Stimulated activated CD4-positive, alpha-beta T cell treated with anti-CD3 and anti-CD28 coated beads, Interleukin-12 subunit alpha, Interleukin-12 subunit beta, amount 100 ng/mL, for 48 hours (primary cell): ENCODE measurements at regions not wholly inside any gene's neighbourhood (a gene's known extent, or its start where the extent isn't known, plus 50 kb on each side); places are given as distances from the start of the nearest gene placed in this dataset.
"Not testable (repeated sequence)": the region's sequence is repeated elsewhere in the genome, so short reads cannot be mapped to it uniquely, and the experiment has no call there.

Experiments used
- DNase-seq, 3 donors: peaks; one replicate each; pipeline ENCODE4 v3.0.0-alpha.2; 2020; ENCODE audit warnings: low read depth in 2 of 3, low spot score in 1 of 3

DNA sequence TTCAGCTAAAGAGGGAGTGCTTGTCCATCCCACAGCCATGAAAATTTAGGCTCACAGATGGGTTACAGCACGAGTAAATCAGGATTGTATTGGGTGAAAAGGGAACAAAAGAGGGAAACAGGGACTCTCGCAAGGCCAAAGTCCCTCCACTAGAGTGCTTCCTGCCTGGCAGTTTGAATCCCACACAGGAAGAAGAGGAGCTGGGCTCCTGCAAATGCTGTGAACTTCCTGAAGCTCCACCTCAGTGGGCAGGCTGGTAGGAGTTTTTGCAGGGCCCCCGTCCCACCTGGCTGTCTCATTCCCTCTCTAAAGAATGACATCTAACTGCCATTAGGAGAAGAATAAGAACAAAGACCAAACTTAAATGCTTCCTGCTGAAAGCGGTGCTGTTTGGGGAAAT is 712.0 kb upstream of the PRMT6 start:
- no peak for DNase-seq

DNA sequence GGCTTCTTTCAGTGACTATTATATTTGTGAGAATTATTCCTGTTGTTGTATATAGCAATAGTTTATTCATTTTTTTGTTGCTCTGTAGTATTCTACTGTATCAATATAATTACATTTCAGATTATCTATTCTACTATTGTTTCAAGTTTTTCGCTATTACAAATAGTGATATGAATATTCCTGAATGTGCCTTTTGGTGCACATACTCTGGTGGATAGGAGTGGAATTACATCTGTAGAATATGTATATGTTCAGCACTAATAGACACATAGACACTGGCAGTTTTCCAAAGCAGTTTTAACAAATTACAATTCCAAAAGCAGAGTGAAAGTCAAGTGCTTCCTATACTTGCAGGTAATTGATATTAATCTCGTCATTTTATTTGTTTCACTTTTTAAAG is 696.2 kb upstream of the PRMT6 start:
- no peak for DNase-seq

DNA sequence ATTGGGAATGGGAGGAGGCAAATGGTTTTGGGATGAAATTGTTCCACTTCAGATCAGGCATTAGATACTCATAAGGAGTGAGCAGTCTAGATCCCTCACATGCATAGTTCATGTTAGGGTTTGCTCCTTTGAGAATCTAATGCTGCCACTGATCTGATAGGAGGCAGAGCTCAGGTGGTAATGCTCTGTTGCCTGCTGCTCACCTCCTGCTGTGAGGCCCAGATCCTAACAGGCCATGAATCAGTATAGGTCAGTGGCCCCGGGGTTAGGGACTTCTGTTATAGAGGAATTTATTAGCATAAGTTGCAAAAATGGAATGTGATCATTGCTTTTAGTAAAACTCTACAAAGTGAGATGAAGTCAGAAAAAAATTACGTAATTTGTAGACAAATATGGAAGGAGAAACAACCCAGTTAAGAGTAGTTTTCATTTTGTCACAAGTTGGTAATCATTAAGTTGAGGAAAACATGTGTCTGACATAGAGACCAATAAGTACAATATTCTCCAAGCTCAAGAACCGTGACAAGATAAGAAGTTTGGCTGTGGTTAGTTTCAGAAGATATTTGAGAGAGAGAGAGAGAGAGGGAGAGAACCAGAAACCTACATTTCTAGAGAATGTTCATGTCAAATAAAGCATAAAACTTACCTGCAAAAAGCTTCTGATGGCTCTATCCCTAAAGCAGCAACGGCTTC is 689.7 kb upstream of the PRMT6 start:
- DNase-seq, result no peak

DNA sequence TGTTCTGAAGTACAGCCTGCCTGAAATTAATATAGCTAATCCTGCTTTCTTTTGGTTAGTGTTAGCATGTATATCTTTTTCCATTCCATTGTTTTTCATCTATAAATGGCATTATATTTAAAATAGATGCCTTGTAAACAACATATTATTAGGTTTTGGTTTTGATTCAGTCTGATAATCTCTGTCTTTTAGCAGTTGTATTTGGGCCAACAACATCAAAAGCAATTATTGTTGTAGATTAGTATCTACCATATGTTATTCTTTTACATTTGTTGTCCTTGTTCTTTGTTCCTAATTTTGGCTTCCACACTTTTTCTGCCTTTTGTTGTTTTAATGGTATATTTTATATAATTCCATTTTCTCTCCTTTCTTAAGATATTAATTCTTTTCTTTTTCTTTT is 678.2 kb upstream of the PRMT6 start:
- DNase-seq, result no peak

DNA sequence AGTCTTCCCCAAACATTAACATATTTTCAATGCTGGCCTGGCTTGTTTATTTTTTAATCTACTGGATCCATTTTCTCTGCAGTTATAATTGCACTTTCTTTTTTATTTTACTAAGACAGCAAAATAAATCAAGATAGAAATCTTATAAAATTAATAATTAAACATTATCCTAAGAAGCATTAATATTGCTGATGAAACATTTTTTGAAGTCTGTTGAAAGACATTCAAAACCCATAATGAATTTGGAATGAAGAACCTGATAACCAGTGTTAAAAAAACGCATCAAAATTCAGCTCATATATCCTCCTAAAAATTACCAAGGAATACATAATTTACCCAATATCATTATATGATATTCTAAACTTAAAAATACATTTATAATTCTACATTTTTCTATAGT is 675.7 kb upstream of the PRMT6 start:
- DNase-seq, result no peak

DNA sequence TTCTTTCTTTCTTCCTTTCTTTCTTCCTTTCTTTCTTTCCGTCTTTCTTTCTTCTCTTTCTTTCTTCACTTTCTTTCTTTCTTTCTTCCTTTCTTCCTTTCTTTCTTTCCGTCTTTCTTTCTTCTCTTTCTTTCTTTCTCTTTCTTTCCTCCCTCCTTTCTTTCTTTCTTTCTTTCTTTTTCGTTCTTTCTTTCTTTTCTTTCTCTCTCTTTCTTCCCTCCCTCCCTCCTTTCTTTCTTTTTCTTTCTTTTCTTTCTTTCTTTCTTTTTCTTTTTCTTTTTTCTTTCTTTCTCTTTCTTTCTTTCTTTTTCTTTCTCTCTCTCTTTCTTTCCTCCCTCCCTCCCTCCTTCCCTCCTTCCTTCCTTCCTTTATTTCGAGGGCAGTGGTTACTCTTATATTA is 667.3 kb upstream of the PRMT6 start:
- not testable (repeated sequence) for DNase-seq

DNA sequence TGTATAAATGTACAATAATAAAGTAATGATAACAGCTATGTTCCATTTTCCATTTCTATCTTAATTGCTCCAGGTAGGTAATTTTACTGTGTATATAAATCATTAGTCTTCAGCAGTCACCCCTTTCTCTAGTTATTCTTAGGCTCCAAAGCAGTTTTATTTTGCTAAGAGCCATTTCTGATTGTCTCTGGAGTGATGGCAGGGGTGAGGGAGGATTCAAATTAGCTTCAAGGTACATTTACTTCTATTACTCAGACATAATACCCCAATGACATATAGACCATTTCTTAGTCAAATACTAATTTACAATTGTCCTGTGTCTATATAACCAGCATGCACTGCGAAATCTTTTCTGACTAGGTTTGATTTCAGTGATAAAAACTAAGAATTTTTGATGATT is 663.4 kb upstream of the PRMT6 start:
- no peak for DNase-seq

DNA sequence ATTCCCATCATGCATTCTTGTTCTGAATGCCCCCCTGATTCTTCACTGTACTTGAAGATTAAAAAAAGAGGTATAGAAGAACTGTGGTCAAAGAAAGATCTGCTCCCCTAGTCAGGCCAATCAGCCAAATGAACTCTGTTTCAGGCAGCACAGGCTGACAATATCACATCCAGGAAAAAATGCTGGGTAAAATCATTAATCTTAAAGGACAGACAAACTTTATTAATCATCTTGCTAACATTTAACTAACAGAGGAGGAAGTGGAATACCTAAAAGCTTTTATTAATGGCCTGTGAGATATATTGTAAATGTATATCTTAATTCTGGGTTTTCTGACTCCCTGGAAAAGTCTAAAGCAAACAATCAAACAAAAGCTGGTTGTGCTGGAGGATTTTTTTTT is 660.5 kb upstream of the PRMT6 start:
- no peak for DNase-seq

DNA sequence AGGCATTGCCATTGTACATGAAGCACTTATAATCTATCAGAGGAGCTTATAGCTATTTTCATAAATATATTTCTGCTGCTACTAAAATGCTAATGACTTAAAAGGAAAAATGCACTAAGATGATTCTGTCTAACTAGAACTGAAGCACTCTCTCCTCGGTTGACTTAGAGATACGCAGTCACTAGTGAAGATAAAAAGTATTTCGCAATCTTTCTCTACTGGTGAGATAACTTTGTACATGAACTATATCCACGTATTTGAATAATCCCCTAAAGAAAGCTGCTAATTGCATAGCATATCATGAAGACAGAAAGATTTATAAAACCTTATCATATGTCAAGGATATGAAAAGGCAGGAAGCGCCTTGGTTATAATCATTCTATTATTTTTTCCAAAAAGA is 658.1 kb upstream of the PRMT6 start:
- DNase-seq, result no peak

DNA sequence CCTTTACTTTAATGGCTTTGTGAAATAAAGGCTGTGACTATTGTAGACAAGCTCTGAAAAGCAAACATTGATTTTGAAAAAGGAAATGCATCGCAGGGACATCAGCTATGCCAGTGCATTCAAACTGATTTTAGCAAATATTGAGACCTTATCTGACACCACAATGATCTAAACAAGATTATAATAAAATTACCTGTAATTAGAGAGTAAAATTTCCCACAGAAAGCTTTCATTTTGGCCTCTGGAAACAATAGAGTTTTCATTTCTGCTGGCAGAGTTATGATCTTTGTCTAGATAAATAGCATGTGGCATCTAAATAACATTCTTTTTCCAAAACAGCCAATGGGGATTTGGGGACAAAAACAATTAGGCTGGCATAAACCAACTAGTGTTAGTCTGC is 650.4 kb upstream of the PRMT6 start:
- DNase-seq, result no peak

DNA sequence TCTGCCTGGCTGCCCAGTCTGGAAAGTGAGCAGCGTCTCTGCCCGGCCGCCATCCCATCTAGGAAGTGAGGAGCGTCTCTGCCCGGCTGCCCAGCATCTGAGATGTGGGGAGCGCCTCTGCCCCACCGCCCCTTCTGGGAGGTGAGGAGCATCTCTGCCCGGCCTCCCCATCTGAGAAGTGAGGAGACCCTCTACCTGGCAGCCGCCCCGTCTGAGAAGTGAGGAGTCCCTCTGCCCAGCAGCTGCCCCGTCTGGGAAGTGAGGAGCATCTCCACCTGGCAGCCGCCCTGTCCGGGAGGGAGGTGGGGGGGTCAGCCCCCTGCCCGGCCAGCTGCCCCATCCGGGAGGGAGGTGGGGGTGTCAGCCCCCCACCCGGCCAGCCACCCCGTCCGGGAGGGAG is 644.2 kb upstream of the PRMT6 start:
- not testable (repeated sequence) for DNase-seq

DNA sequence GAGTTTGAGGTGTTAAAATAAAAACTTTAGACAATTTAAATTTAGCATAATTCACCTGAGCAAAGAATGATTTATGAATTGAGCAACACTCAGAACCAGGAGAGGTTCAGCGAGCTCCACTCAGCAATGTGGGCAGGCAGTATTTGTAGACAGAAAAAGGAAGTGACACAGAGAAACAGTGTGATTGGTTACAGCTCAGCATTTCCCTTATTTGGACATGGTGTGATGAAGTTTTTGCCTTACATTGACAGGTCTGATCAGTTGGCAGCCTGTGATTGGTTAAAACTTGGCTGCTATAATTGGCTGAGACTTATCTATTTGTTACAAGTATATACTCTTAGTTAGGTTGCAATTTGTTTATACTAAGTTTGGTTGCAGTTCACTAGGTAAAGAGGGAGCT is 621.2 kb upstream of the PRMT6 start:
- no peak for DNase-seq

DNA sequence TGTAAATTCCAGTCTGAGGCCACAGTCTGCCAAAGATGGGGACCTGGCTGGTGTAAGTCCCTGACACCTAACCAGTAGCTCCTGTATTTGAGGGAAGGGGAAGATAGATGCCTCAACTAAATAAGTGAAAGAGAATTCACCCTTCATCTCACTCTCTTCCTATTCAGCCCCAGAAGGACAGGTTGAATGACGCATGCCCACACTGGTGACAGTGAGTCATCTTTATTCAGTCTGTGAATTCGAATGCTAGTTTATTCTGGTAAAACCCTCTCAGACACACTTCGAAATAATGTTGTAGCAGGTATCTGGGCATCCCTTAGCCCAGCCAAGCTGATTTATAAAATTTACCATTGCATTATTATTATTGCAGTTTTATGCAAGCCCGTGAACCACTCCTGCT is 617.0 kb upstream of the PRMT6 start:
- no peak for DNase-seq

DNA sequence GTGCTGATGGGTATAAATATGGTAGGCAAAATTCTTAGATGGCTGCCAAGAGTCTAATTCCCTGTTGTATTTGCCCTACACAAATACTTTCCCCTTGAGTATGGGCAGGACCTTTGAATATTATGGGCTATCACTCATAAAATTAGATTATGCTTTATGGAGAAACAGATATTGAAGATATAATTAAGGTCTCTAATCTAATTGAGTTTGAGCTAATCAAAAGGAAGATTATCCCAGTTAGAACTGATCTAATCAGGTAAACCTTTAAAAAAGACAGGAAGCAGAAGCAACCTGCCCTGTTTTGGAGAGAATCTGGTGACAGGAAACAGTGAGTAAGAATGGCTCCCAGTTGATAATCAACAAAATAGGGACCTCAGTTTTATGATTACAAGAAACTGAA is 609.0 kb upstream of the PRMT6 start:
- DNase-seq, result no peak

DNA sequence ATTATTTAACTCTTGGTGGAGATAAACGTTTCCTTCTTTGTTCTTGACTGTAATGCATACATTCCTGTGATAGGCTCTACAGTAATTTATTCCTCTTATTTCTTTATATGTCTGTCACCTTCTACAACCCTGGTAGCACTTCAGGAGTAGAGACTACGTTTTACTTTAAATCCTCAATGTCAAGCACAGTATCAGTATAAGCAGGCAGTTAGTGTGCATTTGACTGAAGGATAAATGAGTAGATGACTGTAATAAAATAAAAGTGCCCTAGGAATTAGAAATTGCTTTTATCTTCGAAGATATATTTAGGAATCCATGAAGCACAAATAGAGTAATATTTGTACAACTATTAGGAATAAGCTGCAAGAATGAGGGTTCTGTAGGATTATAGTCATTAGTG is 599.6 kb upstream of the PRMT6 start:
- DNase-seq, result no peak

DNA sequence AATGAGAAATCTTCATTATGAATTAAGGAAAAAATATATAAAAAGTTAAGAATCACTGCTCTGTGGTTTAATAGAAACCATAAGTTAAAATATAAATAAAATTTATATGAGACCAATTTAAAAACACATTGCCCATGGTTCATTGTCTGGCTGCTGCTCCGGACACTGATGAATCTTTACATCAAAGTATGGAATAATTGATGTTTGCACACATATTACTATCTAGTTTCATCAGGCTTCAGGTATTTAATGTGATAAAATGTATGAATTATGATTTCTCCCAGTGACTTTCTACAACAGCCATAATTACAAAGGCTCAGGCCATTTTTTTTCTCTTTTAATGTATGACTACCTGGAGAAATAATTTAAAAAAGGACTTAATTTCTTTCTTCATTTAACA is 599.1 kb upstream of the PRMT6 start:
- no peak for DNase-seq

DNA sequence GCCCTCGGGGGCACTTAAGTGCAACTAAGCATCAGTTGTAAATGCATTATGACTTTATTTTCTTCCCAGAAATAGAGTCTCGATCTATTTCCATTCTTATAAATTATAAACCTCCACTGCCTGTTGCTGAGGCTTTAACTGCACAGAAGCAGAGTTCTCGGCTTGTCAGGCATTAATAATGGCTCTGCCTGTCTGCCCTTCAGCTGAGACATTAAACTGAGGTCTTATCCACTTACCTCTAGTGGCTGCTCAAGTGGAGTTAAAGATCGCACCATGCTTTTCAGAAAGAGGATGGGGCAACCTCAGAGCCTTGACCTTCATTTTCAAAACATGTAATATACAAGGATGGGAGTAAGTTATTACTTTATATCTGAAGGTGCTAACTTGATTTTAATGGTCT is 597.6 kb upstream of the PRMT6 start:
- DNase-seq, result no peak

DNA sequence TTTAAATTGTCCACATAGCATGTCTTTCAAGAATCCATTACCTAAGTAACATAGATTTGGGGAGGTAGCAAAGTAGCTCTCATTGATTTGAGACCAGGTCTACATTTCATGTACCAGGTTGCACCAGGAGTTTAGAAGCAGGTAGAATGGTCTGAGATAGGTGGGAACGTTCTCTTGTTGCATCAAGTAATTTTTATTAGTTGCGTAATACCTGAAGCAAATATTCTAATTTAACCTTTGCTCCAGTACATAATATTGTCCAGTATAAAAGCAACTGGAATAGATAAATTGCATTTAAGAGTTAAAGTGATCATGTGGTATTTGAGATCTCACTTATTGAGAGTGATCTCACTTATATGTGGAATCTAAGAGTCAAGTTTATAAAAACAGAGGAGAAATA is 597.1 kb upstream of the PRMT6 start:
- no peak for DNase-seq

DNA sequence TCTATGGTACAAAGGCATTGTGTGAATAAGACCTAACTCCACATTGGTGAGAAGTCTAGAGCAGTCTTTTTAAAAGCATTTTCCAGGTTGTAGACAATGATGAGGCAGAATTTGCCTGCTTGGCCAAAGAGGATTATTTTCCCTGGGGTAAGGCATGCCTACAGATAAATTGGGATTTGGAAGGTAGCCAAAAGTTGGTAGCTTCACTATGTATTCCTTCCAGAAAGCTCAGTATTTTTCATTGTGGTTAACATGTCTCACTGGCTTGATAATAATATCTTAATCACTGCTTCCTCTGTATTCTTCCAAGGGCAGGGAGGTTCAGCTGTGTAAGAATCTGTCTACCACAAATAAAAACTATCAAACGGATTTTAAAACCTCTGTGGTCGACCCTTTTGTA is 590.8 kb upstream of the PRMT6 start:
- DNase-seq, result no peak

DNA sequence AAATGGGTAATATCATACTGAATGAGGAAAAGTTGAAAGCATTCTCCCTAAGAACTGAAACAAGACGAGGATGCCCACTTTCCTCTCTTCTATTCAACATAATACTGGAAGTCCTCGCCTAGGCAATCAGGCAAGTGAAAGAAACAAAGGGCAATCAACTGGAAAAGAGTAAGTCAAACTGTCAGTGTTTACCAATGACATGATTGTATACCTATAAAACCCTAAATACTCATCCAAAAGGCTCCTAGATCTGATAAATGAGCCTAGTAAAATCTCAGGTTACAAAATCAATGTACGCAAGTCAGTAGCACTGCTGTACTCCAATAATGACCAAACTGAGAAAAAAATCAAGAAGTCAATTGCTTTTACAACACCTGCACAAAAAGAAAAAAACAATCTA is 575.8 kb upstream of the PRMT6 start:
- no peak for DNase-seq

DNA sequence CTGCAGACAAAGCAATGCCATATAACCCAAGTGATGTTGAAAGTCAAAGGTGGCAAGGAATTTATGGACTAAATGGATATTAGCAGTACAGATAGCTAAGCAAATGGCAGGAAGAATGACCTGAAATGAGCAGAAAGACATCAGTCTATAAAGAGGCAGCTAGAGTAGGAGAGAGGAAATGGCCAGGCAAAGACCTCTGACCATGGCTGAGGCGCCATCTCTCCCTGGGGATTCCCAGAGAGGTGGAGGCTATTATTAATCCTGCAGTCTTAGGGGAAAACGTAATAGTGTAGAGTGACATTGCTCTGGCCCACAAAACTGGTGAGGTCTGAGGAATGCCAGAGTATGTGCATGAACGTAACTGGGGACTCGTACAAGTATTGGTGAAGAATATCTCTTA is 563.6 kb upstream of the PRMT6 start:
- no peak for DNase-seq

DNA sequence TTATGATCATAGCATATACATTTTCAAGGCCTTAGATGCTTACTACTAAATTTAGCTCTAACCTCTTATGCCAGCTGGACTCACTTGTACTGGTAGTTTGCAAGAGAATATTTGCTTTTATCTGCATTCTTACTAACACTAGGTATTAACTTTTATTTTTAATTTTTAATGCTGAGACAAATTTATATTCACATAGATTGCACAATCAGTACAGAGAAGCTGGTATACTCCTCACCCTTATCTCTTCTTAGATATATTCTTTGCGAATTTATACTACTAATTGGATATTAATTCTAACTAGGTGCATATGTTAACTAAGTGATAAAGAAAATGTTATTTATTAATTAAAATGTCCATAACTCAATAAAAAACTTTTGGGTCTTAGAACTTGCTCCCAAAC is 561.8 kb upstream of the PRMT6 start:
- no peak for DNase-seq

DNA sequence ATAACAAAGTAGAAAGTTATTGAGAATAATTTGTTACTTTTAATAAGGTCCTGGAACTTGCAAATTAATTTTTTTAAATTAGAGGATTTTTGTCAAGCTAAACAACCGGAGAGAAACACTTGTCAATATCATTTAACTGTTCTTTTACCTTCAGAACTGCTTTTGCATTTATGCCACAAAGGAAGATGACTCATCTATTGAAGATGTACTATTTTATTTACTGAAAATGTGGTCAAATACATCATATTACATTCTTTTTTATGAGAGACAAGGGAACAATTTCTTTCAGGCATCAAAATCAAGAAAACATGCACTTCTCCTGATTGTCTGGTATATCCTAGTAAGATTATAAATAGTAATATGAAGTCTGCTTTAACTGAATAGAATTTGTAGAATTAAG is 558.2 kb upstream of the PRMT6 start:
- no peak for DNase-seq

DNA sequence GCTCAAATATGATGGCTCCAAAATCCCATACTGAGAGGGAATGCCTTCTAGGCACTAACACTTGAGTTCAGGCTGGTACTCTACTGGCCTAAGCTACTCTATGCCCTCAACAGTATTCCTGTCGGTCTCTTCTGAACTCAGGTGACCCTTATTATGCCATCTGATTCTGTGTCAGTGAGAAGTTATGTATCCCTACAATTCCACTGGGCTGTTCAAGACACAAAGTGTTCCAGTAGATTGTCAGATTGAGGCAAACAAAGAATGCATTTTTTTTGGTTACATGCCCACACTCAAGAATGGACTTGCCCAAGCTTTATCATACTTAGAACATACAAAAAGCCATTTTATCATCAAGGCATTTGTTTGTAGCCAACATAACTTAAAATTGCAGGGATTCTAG is 553.8 kb upstream of the PRMT6 start:
- DNase-seq, result no peak
